ENCODE measurements at regions not wholly inside any gene's neighbourhood (a gene's known extent, or its start where the extent isn't known, plus 50 kb on each side); places are given as distances from the start of the nearest gene placed in this dataset.

DNA sequence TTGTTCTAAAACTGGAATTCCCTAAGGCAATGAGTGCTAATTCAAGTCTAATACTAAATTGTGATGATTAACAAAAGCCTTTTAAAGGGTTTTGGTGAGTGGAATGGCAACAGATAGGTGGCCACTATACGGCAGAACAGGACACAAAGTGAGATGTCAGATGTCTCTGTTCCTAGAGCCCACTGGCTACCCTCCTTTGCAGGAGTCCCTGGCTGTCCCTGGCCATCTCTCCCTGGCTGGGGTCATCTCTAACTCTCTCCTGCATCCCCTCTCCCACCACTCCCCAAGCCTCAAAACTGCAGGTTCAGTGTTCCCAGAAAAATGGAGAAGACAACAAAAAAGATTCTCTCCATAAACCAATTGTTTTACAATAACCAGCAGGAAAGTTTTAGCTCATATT, 79.2 kb downstream of the MDH1 start:
- H3K4me3 ChIP-seq (ENCODE audit: low read depth in 1 of 3, low read length in 3 of 3) = no peak overlapping the region
- no peaks in the 10 kb centered on the region for H3K9me3 ChIP-seq (ENCODE audit: control insufficient read depth in 2 of 2, insufficient read depth in 1 of 2, low read depth in 1 of 2, low read length in 1 of 2)
- H3K27me3 ChIP-seq (ENCODE audit: control insufficient read depth in 3 of 3, insufficient read depth in 3 of 3, low read length in 3 of 3) = peaks cover 0 to 3% (median 2%) of the 10 kb centered on the region in 3 donors
- no peak overlapping the region for H3K27ac ChIP-seq (ENCODE audit: low read depth in 1 of 3, low read length in 2 of 3)
- DNase-seq = no peak
- H3K36me3 ChIP-seq (ENCODE audit: control insufficient read depth in 3 of 3, insufficient read depth in 2 of 3, low read depth in 1 of 3, low read length in 3 of 3) = no peaks in the 10 kb centered on the region
- H3K4me1 ChIP-seq (ENCODE audit: control insufficient read depth in 3 of 3, insufficient read depth in 2 of 3, low read depth in 1 of 3, low read length in 2 of 3) = no peaks in the 10 kb centered on the region
- WGBS, 3 donors = 57 to 72% (median 67%) methylated on average over 1 of the region's 1 CpG
- no peak for FAIRE-seq

- WGBS, 3 donors = 47 to 58% (median 54%) methylated on average over 4 of the region's 4 CpGs
- H3K36me3 ChIP-seq (ENCODE audit: control insufficient read depth in 3 of 3, insufficient read depth in 2 of 3, low read depth in 1 of 3, low read length in 3 of 3) = no peaks in the 10 kb centered on the region
- H3K4me1 ChIP-seq (ENCODE audit: control insufficient read depth in 3 of 3, insufficient read depth in 2 of 3, low read depth in 1 of 3, low read length in 2 of 3) = no peaks in the 10 kb centered on the region
- no peak overlapping the region for H3K27ac ChIP-seq (ENCODE audit: low read depth in 1 of 3, low read length in 2 of 3)
- DNase-seq = no peak
- no peaks in the 10 kb centered on the region for H3K9me3 ChIP-seq (ENCODE audit: control insufficient read depth in 2 of 2, insufficient read depth in 1 of 2, low read depth in 1 of 2, low read length in 1 of 2)
- H3K27me3 ChIP-seq (ENCODE audit: control insufficient read depth in 3 of 3, insufficient read depth in 3 of 3, low read length in 3 of 3) = peaks cover 0 to 3% (median 2%) of the 10 kb centered on the region in 3 donors
- no peak overlapping the region for H3K4me3 ChIP-seq (ENCODE audit: low read depth in 1 of 3, low read length in 3 of 3)
- FAIRE-seq = no peak
Observed at GRCh38 chr2:63668466-63668865, 79.7 kb downstream of the MDH1 start.

GRCh38 chr2:63669596-63669995, 80.8 kb downstream of the MDH1 start:
- DNase-seq (no peak), FAIRE-seq (no peak)
- H3K27me3 ChIP-seq (ENCODE audit: control insufficient read depth in 3 of 3, insufficient read depth in 3 of 3, low read length in 3 of 3) = peaks cover 0 to 2% (median 0%) of the 10 kb centered on the region in 3 donors
- no peaks in the 10 kb centered on the region for H3K36me3 ChIP-seq (ENCODE audit: control insufficient read depth in 3 of 3, insufficient read depth in 2 of 3, low read depth in 1 of 3, low read length in 3 of 3)
- WGBS, 3 donors = 70 to 86% (median 74%) methylated on average over 3 of the region's 3 CpGs
- H3K4me3 ChIP-seq (ENCODE audit: low read depth in 1 of 3, low read length in 3 of 3) = no peak overlapping the region
- no peaks in the 10 kb centered on the region for H3K4me1 ChIP-seq (ENCODE audit: control insufficient read depth in 3 of 3, insufficient read depth in 2 of 3, low read depth in 1 of 3, low read length in 2 of 3)
- no peak overlapping the region for H3K27ac ChIP-seq (ENCODE audit: low read depth in 1 of 3, low read length in 2 of 3)
- no peaks in the 10 kb centered on the region for H3K9me3 ChIP-seq (ENCODE audit: control insufficient read depth in 2 of 2, insufficient read depth in 1 of 2, low read depth in 1 of 2, low read length in 1 of 2)

DNA sequence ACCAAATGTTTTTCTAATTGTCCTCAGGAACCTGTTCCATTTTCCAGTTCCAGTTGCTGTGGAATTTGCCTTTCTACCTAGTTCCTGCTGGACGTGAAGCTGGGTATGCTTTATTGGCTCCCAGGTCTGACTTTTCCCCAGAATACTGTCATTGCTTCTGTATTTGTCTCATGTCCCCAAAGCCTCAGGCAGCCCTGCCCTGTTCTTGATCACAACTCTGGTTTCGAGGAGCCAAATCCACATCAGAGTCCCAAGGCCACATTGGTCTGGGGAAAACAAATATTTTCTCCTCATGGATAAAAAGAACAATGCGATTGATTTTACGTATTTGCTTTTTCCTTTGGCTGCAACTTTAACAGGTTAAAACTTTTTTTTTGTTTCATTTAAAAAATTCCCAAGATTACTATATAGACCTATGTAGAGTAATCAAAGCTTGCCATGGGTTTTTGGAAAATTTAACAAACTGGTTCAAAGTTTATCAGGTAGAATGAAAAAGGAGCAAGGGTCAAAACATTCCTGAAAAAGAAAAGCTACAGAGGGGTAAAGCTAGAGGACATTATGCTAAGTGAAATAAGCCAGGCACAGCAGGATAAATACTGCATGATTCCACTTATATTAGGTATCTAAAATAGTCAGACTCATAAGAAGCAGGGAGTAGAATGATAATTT, 85.2 kb downstream of the MDH1 start:
- H3K4me1 ChIP-seq (ENCODE audit: control insufficient read depth in 3 of 3, insufficient read depth in 2 of 3, low read depth in 1 of 3, low read length in 2 of 3) = no peaks in the 10 kb centered on the region
- H3K9me3 ChIP-seq (ENCODE audit: control insufficient read depth in 2 of 2, insufficient read depth in 1 of 2, low read depth in 1 of 2, low read length in 1 of 2) = no peaks in the 10 kb centered on the region
- FAIRE-seq = no peak
- no peak overlapping the region for H3K27ac ChIP-seq (ENCODE audit: low read depth in 1 of 3, low read length in 2 of 3)
- WGBS, 3 donors = 59 to 78% (median 63%) methylated on average over 4 of the region's 4 CpGs
- H3K36me3 ChIP-seq (ENCODE audit: control insufficient read depth in 3 of 3, insufficient read depth in 2 of 3, low read depth in 1 of 3, low read length in 3 of 3) = no peaks in the 10 kb centered on the region
- H3K4me3 ChIP-seq (ENCODE audit: low read depth in 1 of 3, low read length in 3 of 3) = no peak overlapping the region
- H3K27me3 ChIP-seq (ENCODE audit: control insufficient read depth in 3 of 3, insufficient read depth in 3 of 3, low read length in 3 of 3) = no peaks in the 10 kb centered on the region
- no peak for DNase-seq

- H3K9me3 ChIP-seq (ENCODE audit: control insufficient read depth in 2 of 2, insufficient read depth in 1 of 2, low read depth in 1 of 2, low read length in 1 of 2) = no peaks in the 10 kb centered on the region
Observed at GRCh38 chr2:63675026-63675425, 86.3 kb downstream of the MDH1 start.

DNA sequence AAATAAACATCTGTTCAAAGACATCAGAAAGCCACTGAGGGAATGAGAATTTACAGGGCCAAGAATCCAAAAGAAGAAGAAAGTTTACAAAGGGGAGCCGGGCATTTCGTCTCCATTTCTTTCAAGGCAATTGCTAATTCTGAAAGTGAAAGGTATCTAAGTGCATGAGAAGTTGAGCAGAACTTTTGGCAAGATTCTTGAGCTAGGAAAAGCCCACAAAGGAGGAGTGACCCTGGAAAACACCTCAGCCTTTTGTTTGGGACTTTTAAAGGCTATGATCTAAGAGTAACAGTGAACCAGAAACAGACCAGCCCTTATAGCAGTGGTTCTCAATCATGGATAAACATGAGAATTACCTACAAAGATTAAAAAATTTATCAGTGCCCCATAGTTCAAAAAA, 87.4 kb downstream of the MDH1 start:
- H3K4me3 ChIP-seq (ENCODE audit: low read depth in 1 of 3, low read length in 3 of 3) = no peak overlapping the region
- no peaks in the 10 kb centered on the region for H3K36me3 ChIP-seq (ENCODE audit: control insufficient read depth in 3 of 3, insufficient read depth in 2 of 3, low read depth in 1 of 3, low read length in 3 of 3)
- H3K9me3 ChIP-seq (ENCODE audit: control insufficient read depth in 2 of 2, insufficient read depth in 1 of 2, low read depth in 1 of 2, low read length in 1 of 2) = no peaks in the 10 kb centered on the region
- no peaks in the 10 kb centered on the region for H3K4me1 ChIP-seq (ENCODE audit: control insufficient read depth in 3 of 3, insufficient read depth in 2 of 3, low read depth in 1 of 3, low read length in 2 of 3)
- no peaks in the 10 kb centered on the region for H3K27me3 ChIP-seq (ENCODE audit: control insufficient read depth in 3 of 3, insufficient read depth in 3 of 3, low read length in 3 of 3)
- WGBS, 3 donors = 5 to 14% (median 7%) methylated on average over 2 of the region's 2 CpGs
- DNase-seq (no peak), FAIRE-seq (no peak)
- no peak overlapping the region for H3K27ac ChIP-seq (ENCODE audit: low read depth in 1 of 3, low read length in 2 of 3)

More at GRCh38 chr2:63675026-63675425, 86.3 kb downstream of the MDH1 start:
- no peaks in the 10 kb centered on the region for H3K36me3 ChIP-seq (ENCODE audit: control insufficient read depth in 3 of 3, insufficient read depth in 2 of 3, low read depth in 1 of 3, low read length in 3 of 3)
- H3K27me3 ChIP-seq (ENCODE audit: control insufficient read depth in 3 of 3, insufficient read depth in 3 of 3, low read length in 3 of 3) = no peaks in the 10 kb centered on the region
- DNase-seq (no peak), FAIRE-seq (no peak)
- no peak overlapping the region for H3K27ac ChIP-seq (ENCODE audit: low read depth in 1 of 3, low read length in 2 of 3)
- 63 to 100% (median 96%) methylated on average over 1 of the region's 1 CpG for WGBS, 3 donors
- no peaks in the 10 kb centered on the region for H3K4me1 ChIP-seq (ENCODE audit: control insufficient read depth in 3 of 3, insufficient read depth in 2 of 3, low read depth in 1 of 3, low read length in 2 of 3)
- no peak overlapping the region for H3K4me3 ChIP-seq (ENCODE audit: low read depth in 1 of 3, low read length in 3 of 3)

DNA sequence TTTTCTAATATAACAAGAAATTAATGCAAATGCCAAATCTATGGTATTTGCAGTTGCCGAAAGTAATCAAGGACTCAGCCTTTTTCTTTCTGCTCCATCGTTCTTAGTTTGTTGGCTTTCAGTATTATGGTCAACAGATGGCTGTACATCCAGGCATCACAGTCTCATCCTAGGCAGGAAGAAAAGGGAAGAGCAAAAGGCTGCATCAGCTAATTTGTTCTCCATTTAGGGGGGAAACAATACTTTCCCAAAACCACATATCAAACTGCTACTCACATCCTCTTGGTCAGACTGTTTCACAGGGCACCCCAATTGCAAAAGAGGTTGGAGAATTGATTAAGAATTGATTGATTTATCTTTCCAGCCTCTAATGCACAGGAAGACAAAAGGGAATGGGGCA, 89.3 kb downstream of the MDH1 start:
- FAIRE-seq (no peak), DNase-seq (no peak)
- Histone ChIP-seq H3K4me1 (ENCODE audit: control insufficient read depth in 3 of 3, insufficient read depth in 2 of 3, low read depth in 1 of 3, low read length in 2 of 3) (no peaks in the 10 kb centered on the region), H3K27me3 (ENCODE audit: control insufficient read depth in 3 of 3, insufficient read depth in 3 of 3, low read length in 3 of 3) (no peaks in the 10 kb centered on the region), H3K36me3 (ENCODE audit: control insufficient read depth in 3 of 3, insufficient read depth in 2 of 3, low read depth in 1 of 3, low read length in 3 of 3) (no peaks in the 10 kb centered on the region), H3K9me3 (ENCODE audit: control insufficient read depth in 2 of 2, insufficient read depth in 1 of 2, low read depth in 1 of 2, low read length in 1 of 2) (no peaks in the 10 kb centered on the region), H3K27ac (ENCODE audit: low read depth in 1 of 3, low read length in 2 of 3) (no peak overlapping the region), H3K4me3 (ENCODE audit: low read depth in 1 of 3, low read length in 3 of 3) (no peak overlapping the region)
- 79 to 95% (median 93%) methylated on average over 2 of the region's 2 CpGs for WGBS, 3 donors

- no peaks in the 10 kb centered on the region for H3K36me3 ChIP-seq (ENCODE audit: control insufficient read depth in 3 of 3, insufficient read depth in 2 of 3, low read depth in 1 of 3, low read length in 3 of 3)
- H3K27ac ChIP-seq (ENCODE audit: low read depth in 1 of 3, low read length in 2 of 3) = no peak overlapping the region
- no peaks in the 10 kb centered on the region for H3K27me3 ChIP-seq (ENCODE audit: control insufficient read depth in 3 of 3, insufficient read depth in 3 of 3, low read length in 3 of 3)
- FAIRE-seq = no peak
- 67 to 79% (median 71%) methylated on average over 4 of the region's 4 CpGs for WGBS, 3 donors
- H3K4me1 ChIP-seq (ENCODE audit: control insufficient read depth in 3 of 3, insufficient read depth in 2 of 3, low read depth in 1 of 3, low read length in 2 of 3) = no peaks in the 10 kb centered on the region
- DNase-seq = no peak
- no peak overlapping the region for H3K4me3 ChIP-seq (ENCODE audit: low read depth in 1 of 3, low read length in 3 of 3)
- H3K9me3 ChIP-seq (ENCODE audit: control insufficient read depth in 2 of 2, insufficient read depth in 1 of 2, low read depth in 1 of 2, low read length in 1 of 2) = no peaks in the 10 kb centered on the region
Observed at GRCh38 chr2:63678551-63678950, 89.8 kb downstream of the MDH1 start.

- Histone ChIP-seq H3K27ac (ENCODE audit: low read depth in 1 of 3, low read length in 2 of 3) (no peak overlapping the region), H3K4me3 (ENCODE audit: low read depth in 1 of 3, low read length in 3 of 3) (no peak overlapping the region), H3K36me3 (ENCODE audit: control insufficient read depth in 3 of 3, insufficient read depth in 2 of 3, low read depth in 1 of 3, low read length in 3 of 3) (no peaks in the 10 kb centered on the region), H3K27me3 (ENCODE audit: control insufficient read depth in 3 of 3, insufficient read depth in 3 of 3, low read length in 3 of 3) (no peaks in the 10 kb centered on the region), H3K9me3 (ENCODE audit: control insufficient read depth in 2 of 2, insufficient read depth in 1 of 2, low read depth in 1 of 2, low read length in 1 of 2) (no peaks in the 10 kb centered on the region), H3K4me1 (ENCODE audit: control insufficient read depth in 3 of 3, insufficient read depth in 2 of 3, low read depth in 1 of 3, low read length in 2 of 3) (no peaks in the 10 kb centered on the region)
- FAIRE-seq (no peak), DNase-seq (no peak)
- 86 to 93% (median 89%) methylated on average over 5 of the region's 5 CpGs for WGBS, 3 donors
Observed at GRCh38 chr2:63679252-63679855, 90.6 kb downstream of the MDH1 start.

All from small intestine (tissue), 7 donors.